Ascending aorta (tissue), 2 donors: ENCODE measurements at regions not wholly inside any gene's neighbourhood (a gene's known extent, or its start where the extent isn't known, plus 50 kb on each side); places are given as distances from the start of the nearest gene placed in this dataset.

Source experiments
- DNase-seq, 2 donors: peaks; one replicate each; pipeline ENCODE4 v3.0.0-alpha.2; 2019; ENCODE audit warnings: low spot score in 2 of 2
- H3K27ac ChIP-seq, 2 donors: fragments of 200-600 bp; sonication (generic); one replicate each; pipeline ENCODE4 v1.5.1; 2016 to 2017; ENCODE audit warnings: mild to moderate bottlenecking in 1 of 2
- H3K27me3 ChIP-seq: fragments of 200-600 bp; sonication (generic); one replicate; pipeline ENCODE4 v1.5.1; 2017
- H3K36me3 ChIP-seq, 2 donors: fragments of 200-600 bp; sonication (generic); one replicate each; pipeline ENCODE4 v1.5.1; 2016
- H3K4me1 ChIP-seq, 2 donors: fragments of 200-600 bp; sonication (generic); one replicate each; pipeline ENCODE4 v1.5.1; 2016 to 2017; ENCODE audit warnings: mild to moderate bottlenecking in 1 of 2
- H3K4me3 ChIP-seq, 2 donors: fragments of 200-600 bp; sonication (generic); one replicate each; pipeline ENCODE4 v1.5.1; 2016 to 2017; ENCODE audit warnings: mild to moderate bottlenecking in 1 of 2
- H3K9me3 ChIP-seq, 2 donors: fragments of 200-600 bp; sonication (generic); one replicate each; pipeline ENCODE4 v1.5.1; 2016
- intact Hi-C: fragments of 100-400 bp; cut with DNase I; formaldehyde crosslinking; loops from one replicate; pipeline ENCODE4 v1.15.1; 2023
- TF ChIP-seq, protein P1 (sequence below), 3 experiments: fragments of 200-600 bp in 2 of 3; fragments of 450-650 bp in 1 of 3; sonication (generic) in 2 of 3; IDR thresholded peaks; one replicate each; pipeline ENCODE4 v1.5.1; 2016 to 2019; ENCODE audit warnings: antibody characterized with exemption in 3 of 3, mild to moderate bottlenecking in 1 of 3, moderate library complexity in 1 of 3

DNA sequence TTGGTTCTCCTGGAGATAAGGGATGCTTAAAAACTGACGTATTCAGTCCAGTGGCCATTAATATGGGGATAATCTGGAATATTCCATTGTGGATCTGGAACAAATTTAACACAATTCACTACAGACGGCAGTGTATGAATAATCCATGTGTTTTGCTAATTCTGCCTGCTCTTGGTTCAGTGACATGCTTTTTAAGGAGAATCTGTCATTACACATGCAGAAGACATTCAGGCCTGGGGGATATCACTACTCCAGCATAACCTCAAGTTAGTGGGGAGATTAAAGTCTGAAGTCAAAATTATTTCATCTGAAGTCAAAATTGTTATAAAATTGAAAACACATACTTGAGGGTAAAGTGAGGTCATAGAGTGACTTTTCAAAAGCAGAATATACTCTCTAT lies 789.3 kb downstream of the USP25 start:
- TF ChIP-seq, protein P1, sequence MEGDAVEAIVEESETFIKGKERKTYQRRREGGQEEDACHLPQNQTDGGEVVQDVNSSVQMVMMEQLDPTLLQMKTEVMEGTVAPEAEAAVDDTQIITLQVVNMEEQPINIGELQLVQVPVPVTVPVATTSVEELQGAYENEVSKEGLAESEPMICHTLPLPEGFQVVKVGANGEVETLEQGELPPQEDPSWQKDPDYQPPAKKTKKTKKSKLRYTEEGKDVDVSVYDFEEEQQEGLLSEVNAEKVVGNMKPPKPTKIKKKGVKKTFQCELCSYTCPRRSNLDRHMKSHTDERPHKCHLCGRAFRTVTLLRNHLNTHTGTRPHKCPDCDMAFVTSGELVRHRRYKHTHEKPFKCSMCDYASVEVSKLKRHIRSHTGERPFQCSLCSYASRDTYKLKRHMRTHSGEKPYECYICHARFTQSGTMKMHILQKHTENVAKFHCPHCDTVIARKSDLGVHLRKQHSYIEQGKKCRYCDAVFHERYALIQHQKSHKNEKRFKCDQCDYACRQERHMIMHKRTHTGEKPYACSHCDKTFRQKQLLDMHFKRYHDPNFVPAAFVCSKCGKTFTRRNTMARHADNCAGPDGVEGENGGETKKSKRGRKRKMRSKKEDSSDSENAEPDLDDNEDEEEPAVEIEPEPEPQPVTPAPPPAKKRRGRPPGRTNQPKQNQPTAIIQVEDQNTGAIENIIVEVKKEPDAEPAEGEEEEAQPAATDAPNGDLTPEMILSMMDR (IDR thresholded peaks at IDR 0.05), result no peak
- H3K27ac ChIP-seq, result no peak overlapping the region
- intact Hi-C loops, result no loop called here

DNA sequence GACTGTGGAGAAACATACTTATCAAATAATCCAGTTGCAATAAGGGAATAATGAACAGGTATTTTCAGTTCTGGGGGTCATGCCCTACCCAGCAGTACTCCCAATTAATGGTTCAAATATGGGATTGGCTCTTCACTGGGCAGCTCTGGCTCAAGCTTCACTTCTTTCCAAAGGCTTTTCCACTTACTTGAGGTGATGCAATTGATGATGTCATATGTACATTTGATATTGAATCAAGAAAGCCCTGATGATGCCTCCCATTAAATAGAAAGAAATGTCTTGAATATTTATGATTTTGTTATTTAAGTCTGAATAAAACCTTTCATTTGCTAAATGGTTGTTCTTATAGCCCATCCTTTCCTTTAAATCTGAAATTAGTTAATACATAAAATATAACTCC lies 789.9 kb downstream of the USP25 start:
- intact Hi-C loops, result no loop called here
- Histone ChIP-seq H3K9me3 (peaks cover 0 to 8% of the 10 kb centered on the region in 2 donors), H3K4me3 (no peak overlapping the region), H3K27me3 (no peaks in the 10 kb centered on the region), H3K27ac (no peak overlapping the region), H3K36me3 (no peaks in the 10 kb centered on the region), H3K4me1 (no peaks in the 10 kb centered on the region)
- TF ChIP-seq, protein P1 (IDR thresholded peaks at IDR 0.05), result no peak
- no peak for DNase-seq

More for the DNA sequence above, 789.3 kb downstream of the USP25 start:
- no peak for DNase-seq
- Histone ChIP-seq H3K36me3 (no peaks in the 10 kb centered on the region), H3K9me3 (peaks cover 0 to 8% of the 10 kb centered on the region in 2 donors), H3K4me3 (no peak overlapping the region), H3K27me3 (no peaks in the 10 kb centered on the region), H3K4me1 (no peaks in the 10 kb centered on the region)

DNA sequence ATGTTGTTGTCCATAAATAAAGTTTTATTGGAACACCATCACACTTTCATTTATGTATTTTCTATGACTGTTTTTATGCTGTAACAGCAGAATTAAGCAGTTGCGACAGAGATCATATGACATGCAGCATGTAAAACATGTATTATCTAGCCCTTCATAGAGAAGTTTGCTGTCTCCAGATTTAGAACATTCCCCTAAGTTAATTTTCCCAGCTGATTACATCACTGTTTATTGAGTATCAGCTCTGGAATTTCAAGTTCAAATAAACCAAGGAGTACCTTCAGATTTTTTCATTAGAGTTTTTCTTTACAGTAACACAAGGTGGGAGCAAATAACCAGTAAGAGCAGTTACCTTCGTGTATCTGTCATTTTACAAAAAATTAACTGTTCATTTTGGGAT lies 792.8 kb downstream of the USP25 start:
- no peaks in the 10 kb centered on the region for H3K27me3 ChIP-seq
- no peak for DNase-seq
- TF ChIP-seq, protein P1 (IDR thresholded peaks at IDR 0.05), result no peak
- intact Hi-C loops, result no loop called here
- no peak overlapping the region for H3K27ac ChIP-seq
- no peak overlapping the region for H3K4me3 ChIP-seq
- no peaks in the 10 kb centered on the region for H3K36me3 ChIP-seq
- no peaks in the 10 kb centered on the region for H3K9me3 ChIP-seq
- no peaks in the 10 kb centered on the region for H3K4me1 ChIP-seq

DNA sequence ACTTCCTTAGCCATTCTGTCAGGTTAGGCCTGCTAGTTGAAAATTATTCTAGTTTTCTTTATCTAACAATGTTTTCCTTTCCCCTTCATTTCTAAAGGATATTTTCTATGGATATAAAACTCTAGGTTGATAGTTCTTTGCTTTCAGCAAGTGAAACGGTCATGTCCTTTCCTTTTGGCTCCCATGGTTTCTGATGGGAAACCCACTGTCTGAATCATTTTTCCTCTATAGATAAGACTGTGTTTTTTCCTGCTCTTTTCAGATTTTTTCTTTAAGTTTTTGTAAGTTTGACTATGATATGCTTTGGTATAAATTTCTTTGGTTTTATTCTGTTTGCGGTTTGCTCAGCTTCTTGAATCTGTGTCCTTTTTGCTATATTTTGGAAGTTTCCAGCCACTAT lies 800.9 kb downstream of the USP25 start:
- TF ChIP-seq, protein P1 (IDR thresholded peaks at IDR 0.05), result no peak
- Histone ChIP-seq H3K27ac (no peak overlapping the region), H3K4me1 (no peaks in the 10 kb centered on the region), H3K4me3 (no peak overlapping the region), H3K36me3 (no peaks in the 10 kb centered on the region), H3K27me3 (no peaks in the 10 kb centered on the region), H3K9me3 (no peaks in the 10 kb centered on the region)
- DNase-seq, result no peak
- intact Hi-C loops, result loop anchor here (5.0 kb wide), 2 partner anchors 42 to 108 kb away; no protein-coding TSS in a partner anchor

DNA sequence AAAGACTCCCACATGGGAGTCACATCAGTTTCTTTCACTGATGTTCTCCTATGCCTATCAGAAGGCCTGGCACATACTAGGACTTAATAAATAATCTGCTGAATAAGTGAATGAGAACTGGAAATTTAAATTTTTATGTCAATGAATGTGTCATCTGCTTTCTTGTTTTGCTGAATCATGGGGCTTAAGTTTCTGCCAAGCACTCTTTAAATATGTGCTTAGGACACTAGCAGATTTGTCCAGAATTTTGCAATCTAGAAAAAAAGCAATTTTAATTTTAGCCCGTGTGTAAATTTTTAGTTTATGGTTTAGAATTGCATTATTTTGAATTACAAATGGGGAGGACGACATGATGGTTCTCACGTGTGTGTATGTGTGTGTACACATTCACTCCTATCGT lies 803.1 kb downstream of the USP25 start:
- no peak for DNase-seq
- peak overlapping the region in 1 of 2 donors; percentile 84 for H3K27ac ChIP-seq
- intact Hi-C loops, result loop anchor here (2.0 to 5.0 kb wide), 3 partner anchors 39 to 111 kb away; no protein-coding TSS in a partner anchor
- H3K4me1 ChIP-seq, result no peaks in the 10 kb centered on the region
- no peaks in the 10 kb centered on the region for H3K36me3 ChIP-seq
- no peak overlapping the region for H3K4me3 ChIP-seq
- H3K9me3 ChIP-seq, result no peaks in the 10 kb centered on the region
- no peaks in the 10 kb centered on the region for H3K27me3 ChIP-seq
- TF ChIP-seq, protein P1 (IDR thresholded peaks at IDR 0.05), result no peak
